ENCODE measurements at regions not wholly inside any gene's neighbourhood (a gene's known extent, or its start where the extent isn't known, plus 50 kb on each side); places are given as distances from the start of the nearest gene placed in this dataset.

GRCh38 chr10:4262449-4262848 is 477.4 kb upstream of the KLF6 start:
- Histone ChIP-seq H2AFZ (ENCODE audit: insufficient read depth, low read depth, low read length, poor library complexity, severe bottlenecking) (no peak overlapping the region), H4K20me1 (ENCODE audit: control insufficient read depth, insufficient read depth, low read length, poor library complexity, severe bottlenecking) (no peaks in the 10 kb centered on the region), H3K36me3 (replicated peaks in 1 of 2; ENCODE audit: control extremely low read depth in 1 of 2, control insufficient read depth in 1 of 2, extremely low read depth in 1 of 2, insufficient read depth in 2 of 2, low read length in 1 of 2) (no peaks in the 10 kb centered on the region), H3K27ac (ENCODE audit: low read length in 2 of 2) (no peak overlapping the region), H3K9me3 (ENCODE audit: control extremely low read depth in 1 of 3, control insufficient read depth in 2 of 3, insufficient read depth in 1 of 3, low read length in 2 of 3) (no peaks in the 10 kb centered on the region), H3K79me2 (ENCODE audit: control insufficient read depth, insufficient read depth, low read length) (no peaks in the 10 kb centered on the region), H3K9ac (ENCODE audit: low read length) (no peak overlapping the region), H3K4me3 (ENCODE audit: control extremely low read depth in 1 of 5, extremely low read depth in 1 of 5, insufficient read depth in 1 of 5, low read depth in 2 of 5, low read length in 4 of 5) (no peak overlapping the region), H3K27me3 (replicated peaks in 1 of 4; ENCODE audit: control extremely low read depth in 1 of 4, control insufficient read depth in 3 of 4, insufficient read depth in 4 of 4, low read length in 3 of 4) (no peaks in the 10 kb centered on the region), H3K4me2 (replicated peaks; ENCODE audit: low read depth, low read length, poor library complexity, severe bottlenecking) (no peak overlapping the region), H3K4me1 (ENCODE audit: control insufficient read depth in 2 of 2, insufficient read depth in 2 of 2, low read length in 2 of 2) (peaks cover 0 to 4% of the 10 kb centered on the region in 2 donors)
- ChIA-PET CTCF (no interaction called here), POLR2A (no interaction called here)
- intact Hi-C loops (cut with micrococcal nuclease) = no loop called here
- Mint-ChIP-seq H3K27ac (no peak overlapping the region), H3K4me1 (peaks cover 9% of the 10 kb centered on the region), H3K9me3 (ENCODE audit: insufficient read depth) (peaks cover 2% of the 10 kb centered on the region), H3K4me3 (no peak overlapping the region), H3K27me3 (peaks cover 3% of the 10 kb centered on the region)
- WGBS (ENCODE audit: insufficient coverage) = 100% methylated on average over 2 of the region's 4 CpGs
- TF ChIP-seq EZH2 (IDR thresholded peaks at IDR 0.05; ENCODE audit: borderline replicate concordance, insufficient read depth, low read depth, low read length, poor library complexity, severe bottlenecking) = no peak
- TF ChIP-seq, protein P1, sequence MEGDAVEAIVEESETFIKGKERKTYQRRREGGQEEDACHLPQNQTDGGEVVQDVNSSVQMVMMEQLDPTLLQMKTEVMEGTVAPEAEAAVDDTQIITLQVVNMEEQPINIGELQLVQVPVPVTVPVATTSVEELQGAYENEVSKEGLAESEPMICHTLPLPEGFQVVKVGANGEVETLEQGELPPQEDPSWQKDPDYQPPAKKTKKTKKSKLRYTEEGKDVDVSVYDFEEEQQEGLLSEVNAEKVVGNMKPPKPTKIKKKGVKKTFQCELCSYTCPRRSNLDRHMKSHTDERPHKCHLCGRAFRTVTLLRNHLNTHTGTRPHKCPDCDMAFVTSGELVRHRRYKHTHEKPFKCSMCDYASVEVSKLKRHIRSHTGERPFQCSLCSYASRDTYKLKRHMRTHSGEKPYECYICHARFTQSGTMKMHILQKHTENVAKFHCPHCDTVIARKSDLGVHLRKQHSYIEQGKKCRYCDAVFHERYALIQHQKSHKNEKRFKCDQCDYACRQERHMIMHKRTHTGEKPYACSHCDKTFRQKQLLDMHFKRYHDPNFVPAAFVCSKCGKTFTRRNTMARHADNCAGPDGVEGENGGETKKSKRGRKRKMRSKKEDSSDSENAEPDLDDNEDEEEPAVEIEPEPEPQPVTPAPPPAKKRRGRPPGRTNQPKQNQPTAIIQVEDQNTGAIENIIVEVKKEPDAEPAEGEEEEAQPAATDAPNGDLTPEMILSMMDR (IDR thresholded peaks at IDR 0.05) = no peak
- DNase-seq (no peak), ATAC-seq (ENCODE audit: low read depth) (no peak)

DNA sequence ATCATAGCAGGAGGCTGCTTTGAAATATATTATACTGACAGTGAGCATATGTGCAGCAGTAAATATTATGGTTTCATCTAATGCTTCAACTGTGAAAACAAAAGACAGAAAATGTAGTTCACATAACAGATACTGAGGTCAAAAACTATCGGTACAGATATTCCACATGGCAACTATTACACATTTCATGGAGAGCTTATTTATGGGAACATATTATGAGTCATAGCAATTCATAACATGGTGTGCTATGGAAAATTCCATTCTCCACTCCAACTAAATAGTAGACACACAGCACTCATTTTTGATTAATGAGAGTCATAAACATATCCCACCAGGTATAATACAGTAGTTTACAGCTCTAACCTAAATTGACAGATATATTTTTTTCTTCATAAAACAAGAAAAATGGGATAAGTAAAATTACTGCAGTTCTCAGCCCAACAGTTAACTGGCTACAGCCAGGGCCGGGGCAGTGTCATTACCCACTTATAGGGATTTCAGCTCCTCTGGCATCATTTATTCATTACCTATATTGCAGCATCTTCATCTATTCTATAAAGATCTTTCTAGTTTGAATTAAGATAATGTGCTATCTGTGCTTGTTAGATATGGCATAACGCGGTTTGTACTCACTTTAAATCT is 475.6 kb upstream of the KLF6 start:
- CTCF ChIA-PET = no interaction called here
- no peak overlapping the region for H3K9ac ChIP-seq (ENCODE audit: low read length)
- H3K4me2 ChIP-seq (replicated peaks; ENCODE audit: low read depth, low read length, poor library complexity, severe bottlenecking) = no peak overlapping the region
- no peaks in the 10 kb centered on the region for H4K20me1 ChIP-seq (ENCODE audit: control insufficient read depth, insufficient read depth, low read length, poor library complexity, severe bottlenecking)
- H3K79me2 ChIP-seq (ENCODE audit: control insufficient read depth, insufficient read depth, low read length) = no peaks in the 10 kb centered on the region
- TF ChIP-seq, protein P1 (IDR thresholded peaks at IDR 0.05) = no peak
- no peak for TF ChIP-seq EZH2 (IDR thresholded peaks at IDR 0.05; ENCODE audit: borderline replicate concordance, insufficient read depth, low read depth, low read length, poor library complexity, severe bottlenecking)
- no CpG with 5 or more reads among the region's 4 CpGs for WGBS (ENCODE audit: insufficient coverage)
- H3K27me3 ChIP-seq (replicated peaks in 1 of 4; ENCODE audit: control extremely low read depth in 1 of 4, control insufficient read depth in 3 of 4, insufficient read depth in 4 of 4, low read length in 3 of 4) = no peaks in the 10 kb centered on the region
- H2AFZ ChIP-seq (ENCODE audit: insufficient read depth, low read depth, low read length, poor library complexity, severe bottlenecking) = no peak overlapping the region
- no peak overlapping the region for H3K4me3 ChIP-seq (ENCODE audit: control extremely low read depth in 1 of 5, extremely low read depth in 1 of 5, insufficient read depth in 1 of 5, low read depth in 2 of 5, low read length in 4 of 5)
- intact Hi-C loops (cut with micrococcal nuclease) = no loop called here
- no peak overlapping the region for H3K27ac ChIP-seq (ENCODE audit: low read length in 2 of 2)
- no peak overlapping the region for H3K27ac Mint-ChIP-seq
- no peaks in the 10 kb centered on the region for H3K36me3 ChIP-seq (replicated peaks in 1 of 2; ENCODE audit: control extremely low read depth in 1 of 2, control insufficient read depth in 1 of 2, extremely low read depth in 1 of 2, insufficient read depth in 2 of 2, low read length in 1 of 2)
- ATAC-seq (ENCODE audit: low read depth) (no peak), DNase-seq (no peak)
- no peaks in the 10 kb centered on the region for H3K9me3 ChIP-seq (ENCODE audit: control extremely low read depth in 1 of 3, control insufficient read depth in 2 of 3, insufficient read depth in 1 of 3, low read length in 2 of 3)
- H3K4me1 ChIP-seq (ENCODE audit: control insufficient read depth in 2 of 2, insufficient read depth in 2 of 2, low read length in 2 of 2) = peaks cover 0 to under 1% of the 10 kb centered on the region in 2 donors
- peaks cover under 1% of the 10 kb centered on the region for H3K4me1 Mint-ChIP-seq
- H3K27me3 Mint-ChIP-seq = no peaks in the 10 kb centered on the region
- H3K4me3 Mint-ChIP-seq = no peak overlapping the region
- POLR2A ChIA-PET = no interaction called here
- H3K9me3 Mint-ChIP-seq (ENCODE audit: insufficient read depth) = no peaks in the 10 kb centered on the region

Data from B cell (primary cell).